ENCODE measurements at regions not wholly inside any gene's neighbourhood (a gene's known extent, or its start where the extent isn't known, plus 50 kb on each side); places are given as distances from the start of the nearest gene placed in this dataset.
"Not testable (repeated sequence)": the region's sequence is repeated elsewhere in the genome, so short reads cannot be mapped to it uniquely, and the experiment has no call there.

DNA sequence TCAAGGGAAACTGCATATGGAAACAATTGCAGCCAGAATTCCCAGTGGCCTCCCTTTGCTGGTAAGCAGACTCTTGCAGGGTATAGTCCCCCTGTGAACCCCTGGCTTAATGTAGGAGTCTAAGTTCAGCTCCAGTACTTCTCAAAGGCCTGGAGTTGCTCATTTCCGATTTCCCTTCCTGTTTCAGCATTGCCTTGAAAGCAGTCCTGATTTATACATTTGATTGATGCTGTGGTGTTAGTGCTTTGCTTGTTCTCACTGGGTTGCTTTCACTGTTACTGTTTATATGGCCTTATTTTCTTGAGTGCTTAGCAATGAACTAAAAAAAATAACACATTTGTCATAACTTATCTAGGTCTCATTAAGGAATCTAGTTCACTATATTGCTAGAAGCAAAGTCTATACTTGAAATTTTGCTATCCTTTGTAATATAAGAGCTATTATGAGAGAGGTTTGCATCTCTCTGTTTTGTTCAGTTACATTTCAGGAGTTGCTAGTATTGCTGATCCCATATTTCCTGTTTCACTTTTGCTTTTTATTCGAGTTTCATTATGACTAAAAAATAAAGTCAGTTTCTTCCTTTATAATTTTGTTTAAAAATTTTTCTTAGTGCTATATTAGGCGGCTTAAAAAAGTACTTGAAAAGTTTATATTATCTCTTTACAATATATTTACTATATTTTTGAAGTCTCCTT lies 122.4 kb upstream of the NMUR2 start:
- no peak for DNase-seq (ENCODE audit: low read depth)

DNA sequence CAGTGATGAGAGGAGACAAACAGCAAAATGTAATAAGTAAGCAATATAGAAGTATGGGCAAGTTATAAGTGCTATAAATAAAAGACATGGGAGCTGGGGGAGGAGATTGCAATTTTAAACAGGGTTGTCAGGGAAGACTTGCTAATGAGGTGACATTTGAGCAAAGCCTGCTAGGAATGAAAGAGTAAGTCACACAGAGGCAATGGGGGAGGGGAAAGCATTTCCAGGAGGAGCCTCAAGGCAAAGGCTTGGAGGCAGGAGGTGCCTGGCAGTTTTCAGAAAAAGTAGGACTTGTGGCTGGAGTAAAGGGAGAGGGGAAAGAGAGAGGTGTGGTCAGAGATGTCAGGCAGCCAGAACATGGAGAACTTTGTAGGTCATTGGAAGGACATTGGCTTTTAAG lies 124.4 kb upstream of the NMUR2 start:
- no peak for DNase-seq (ENCODE audit: low read depth)

DNA sequence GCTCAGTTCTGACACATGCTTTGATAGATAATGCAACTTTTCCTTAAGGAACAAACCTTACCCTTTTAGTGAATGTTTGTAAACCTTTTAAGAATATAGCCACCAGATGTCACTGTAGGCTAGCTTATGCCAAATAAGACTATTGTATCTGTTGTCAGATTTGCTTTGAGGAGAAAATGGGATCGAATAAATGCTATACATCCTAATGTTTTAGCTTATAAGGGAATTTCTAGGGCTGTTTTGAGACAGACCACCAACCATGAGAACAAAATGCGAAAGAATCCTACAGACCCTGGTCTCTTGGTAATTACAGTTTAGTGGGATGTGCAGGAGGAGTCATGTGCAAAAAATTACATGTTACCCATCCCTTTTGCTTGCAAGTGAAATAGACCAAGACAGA lies 127.6 kb upstream of the NMUR2 start:
- peak; percentile 21 for DNase-seq (ENCODE audit: low read depth)

DNA sequence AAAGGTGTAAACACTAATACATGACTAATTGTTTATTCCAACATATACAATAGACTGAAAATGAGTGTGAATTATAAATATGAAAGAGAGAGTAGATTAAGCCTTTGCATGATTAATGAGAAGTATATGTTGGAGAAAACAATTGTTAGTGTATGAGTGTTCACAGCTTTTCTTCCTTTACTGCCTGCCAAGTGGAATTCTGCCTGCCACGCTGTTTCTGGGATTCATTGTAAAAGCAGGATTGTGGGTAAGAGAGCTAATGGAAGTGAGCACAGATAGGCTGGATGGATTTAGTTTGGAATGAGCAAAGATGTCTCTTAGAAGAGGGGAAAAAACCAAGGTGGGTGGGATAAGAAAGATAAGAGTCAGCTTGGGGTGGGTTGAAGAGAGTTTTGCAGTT lies 129.6 kb upstream of the NMUR2 start:
- DNase-seq (ENCODE audit: low read depth), result no peak

DNA sequence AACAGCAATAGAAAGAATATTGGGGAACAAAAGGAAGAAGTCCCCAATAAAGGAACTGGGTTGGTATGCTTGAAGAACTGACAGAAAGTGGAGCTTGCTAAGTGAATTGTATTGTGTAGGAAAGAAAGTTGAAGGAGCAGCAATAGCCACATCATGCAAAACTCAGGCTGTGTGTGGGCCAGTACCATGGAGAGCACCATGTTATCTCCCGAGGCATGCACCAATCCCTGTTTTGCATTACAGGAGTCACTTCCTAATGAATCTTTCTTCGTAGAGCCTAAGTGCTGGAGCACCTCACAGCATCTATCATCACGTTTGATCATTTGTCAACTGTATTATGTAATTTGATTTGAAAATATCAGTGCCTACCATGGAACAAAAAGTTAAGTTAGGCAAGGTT lies 137.7 kb upstream of the NMUR2 start:
- peak; percentile 37 for DNase-seq (ENCODE audit: low read depth)

GRCh38 chr5:152546493-152546892 lies 141.4 kb upstream of the NMUR2 start:
- DNase-seq (ENCODE audit: low read depth), result peak; percentile 21

DNA sequence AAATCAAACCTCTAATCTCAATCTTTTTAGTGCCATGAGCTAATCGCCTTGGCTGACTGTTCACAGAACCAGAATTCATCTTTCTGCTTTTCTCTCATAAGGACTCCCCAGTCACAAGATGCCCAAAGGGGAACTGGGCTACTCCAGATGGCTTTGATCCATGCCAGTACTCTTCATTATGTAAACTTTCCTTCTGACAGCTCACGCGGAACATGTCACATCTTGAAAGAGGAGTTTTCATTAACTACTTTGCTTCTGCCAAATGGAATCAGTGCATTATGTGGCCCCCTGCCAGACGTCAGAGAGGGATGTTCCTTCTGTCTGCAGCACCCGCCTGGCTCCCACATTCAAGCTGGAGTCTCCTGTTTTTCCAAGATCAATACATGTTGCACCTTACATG lies 142.1 kb upstream of the NMUR2 start:
- no peak for DNase-seq (ENCODE audit: low read depth)

- DNase-seq (ENCODE audit: low read depth), result no peak
These were observed 144.6 kb upstream of the NMUR2 start for GRCh38 chr5:152549709-152550108.

DNA sequence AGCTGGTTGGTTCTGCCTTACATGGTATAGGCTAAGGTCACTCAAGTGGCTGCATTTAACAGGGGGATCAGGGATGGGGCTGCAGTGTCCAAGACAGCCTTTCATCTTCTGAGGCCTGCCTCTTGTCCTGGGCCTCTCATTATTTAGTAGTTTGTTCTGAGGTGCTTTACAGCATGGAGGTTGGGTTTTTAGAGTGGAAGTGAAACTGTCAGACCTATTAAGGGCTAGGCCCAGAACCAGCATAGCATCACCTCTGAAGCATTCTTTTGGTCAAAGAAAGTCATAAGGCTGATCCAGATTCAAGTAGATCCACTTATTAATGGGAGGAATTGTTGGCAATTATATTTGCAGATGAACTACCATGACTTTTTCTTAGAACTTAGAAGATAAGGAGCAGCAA lies 146.0 kb upstream of the NMUR2 start:
- DNase-seq (ENCODE audit: low read depth), result no peak

- no peak for DNase-seq (ENCODE audit: low read depth)
These were observed 151.7 kb upstream of the NMUR2 start for GRCh38 chr5:152556784-152557183.

- DNase-seq (ENCODE audit: low read depth), result peak; percentile 46
These were observed 155.5 kb upstream of the NMUR2 start for GRCh38 chr5:152560512-152561137.

- DNase-seq (ENCODE audit: low read depth), result no peak
These were observed 162.9 kb upstream of the NMUR2 start for GRCh38 chr5:152568016-152568415.

DNA sequence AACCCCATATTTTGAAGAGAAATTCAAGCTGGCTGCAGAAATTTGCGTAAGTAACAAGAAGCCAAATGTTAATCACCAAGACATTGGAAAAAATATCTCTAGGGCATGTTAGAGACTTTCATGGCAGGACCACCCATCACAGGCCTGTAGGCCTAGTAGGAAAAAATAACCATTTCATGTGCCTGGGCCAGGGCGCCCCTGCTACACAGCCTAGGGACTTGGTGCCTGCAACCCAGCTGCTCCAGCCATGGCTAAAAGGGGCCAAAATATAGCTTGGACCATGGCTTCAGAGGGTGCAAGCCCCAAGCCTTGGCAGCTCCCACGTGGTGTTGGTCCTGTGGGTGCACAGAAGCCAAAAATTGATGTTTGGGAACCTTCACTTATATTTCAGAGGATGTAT lies 167.7 kb upstream of the NMUR2 start:
- no peak for DNase-seq (ENCODE audit: low read depth)

DNA sequence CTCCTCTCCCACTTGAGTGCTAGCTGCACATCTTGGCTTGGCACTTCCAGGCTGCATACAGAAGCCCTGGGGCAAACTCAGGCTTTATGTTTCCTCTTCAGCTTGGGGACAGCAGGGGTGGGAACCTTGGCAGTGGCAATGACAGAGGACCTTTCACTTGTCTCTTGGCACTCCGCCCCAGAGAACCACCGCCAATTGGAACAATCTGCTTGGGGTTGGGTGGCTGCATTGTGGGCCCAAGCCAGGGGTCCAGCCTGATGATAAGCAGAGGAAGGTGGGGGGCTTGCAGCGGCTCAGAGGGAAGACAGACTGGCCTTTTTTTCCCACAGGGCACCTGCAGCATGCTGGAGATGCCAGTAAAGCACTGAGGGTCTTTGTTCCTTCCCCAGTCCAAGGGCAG lies 179.0 kb upstream of the NMUR2 start:
- DNase-seq (ENCODE audit: low read depth), result no peak

DNA sequence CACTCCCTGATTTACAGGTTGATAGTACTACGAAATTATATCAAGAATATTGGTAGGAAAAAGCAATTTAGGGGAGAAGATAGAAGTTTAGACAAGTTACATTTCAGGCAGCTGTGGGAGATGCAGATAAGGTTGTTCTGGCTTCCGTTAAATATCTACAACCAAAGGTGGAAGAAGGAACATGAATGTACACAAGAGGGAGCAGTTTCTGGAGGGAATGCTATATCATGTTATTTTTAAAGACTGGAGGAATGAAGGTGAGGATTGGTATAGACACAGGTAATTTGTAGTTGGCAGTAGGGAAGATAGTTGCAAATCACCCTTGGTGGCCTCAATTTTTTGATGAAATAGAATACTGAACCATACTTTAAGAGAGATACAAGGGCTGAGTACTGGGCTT lies 187.3 kb upstream of the NMUR2 start:
- no peak for DNase-seq (ENCODE audit: low read depth)

DNA sequence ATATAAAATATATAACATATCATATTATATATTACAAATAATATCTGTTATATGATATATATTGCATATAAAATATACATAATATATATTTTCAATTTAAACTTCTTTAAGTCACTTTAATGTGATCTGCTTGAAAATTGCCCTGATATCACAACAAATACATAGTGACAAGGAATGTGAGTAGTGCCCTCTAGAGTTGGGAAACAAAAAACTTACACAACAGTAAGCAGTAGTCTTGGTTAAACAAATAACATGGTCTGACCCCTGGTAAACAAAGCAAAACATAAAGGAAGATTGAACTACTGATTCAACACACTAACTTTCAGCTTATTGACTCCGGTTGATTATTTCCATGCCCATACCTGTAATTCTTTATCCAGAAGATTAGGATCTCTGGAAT lies 188.3 kb upstream of the NMUR2 start:
- no peak for DNase-seq (ENCODE audit: low read depth)

GRCh38 chr5:152595405-152595804 lies 190.3 kb upstream of the NMUR2 start:
- no peak for DNase-seq (ENCODE audit: low read depth)

- no peak for DNase-seq (ENCODE audit: low read depth)
These were observed 194.0 kb upstream of the NMUR2 start for GRCh38 chr5:152599096-152599495.

GRCh38 chr5:152601806-152602732 lies 197.0 kb upstream of the NMUR2 start:
- no peak for DNase-seq (ENCODE audit: low read depth)

DNA sequence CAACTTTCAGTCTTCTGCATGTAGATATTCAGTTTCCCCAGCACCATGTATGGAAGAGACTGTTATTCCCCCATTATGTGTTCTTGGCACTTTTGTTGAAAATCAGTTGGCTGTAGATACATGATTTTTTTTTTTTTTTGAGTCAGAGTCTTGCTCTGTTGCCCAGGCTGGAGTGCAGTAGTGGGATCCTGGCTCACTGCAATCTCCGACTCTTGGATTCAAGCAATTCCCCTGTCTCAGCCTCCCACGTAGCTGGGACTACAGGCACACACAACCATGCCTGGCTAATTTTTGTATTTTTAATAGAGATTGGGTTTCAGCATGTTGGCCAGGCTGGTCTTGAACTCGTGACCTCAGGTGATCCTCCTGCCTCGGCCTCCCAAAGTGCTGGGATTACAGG lies 201.0 kb upstream of the NMUR2 start:
- DNase-seq (ENCODE audit: low read depth), result not testable (repeated sequence)

DNA sequence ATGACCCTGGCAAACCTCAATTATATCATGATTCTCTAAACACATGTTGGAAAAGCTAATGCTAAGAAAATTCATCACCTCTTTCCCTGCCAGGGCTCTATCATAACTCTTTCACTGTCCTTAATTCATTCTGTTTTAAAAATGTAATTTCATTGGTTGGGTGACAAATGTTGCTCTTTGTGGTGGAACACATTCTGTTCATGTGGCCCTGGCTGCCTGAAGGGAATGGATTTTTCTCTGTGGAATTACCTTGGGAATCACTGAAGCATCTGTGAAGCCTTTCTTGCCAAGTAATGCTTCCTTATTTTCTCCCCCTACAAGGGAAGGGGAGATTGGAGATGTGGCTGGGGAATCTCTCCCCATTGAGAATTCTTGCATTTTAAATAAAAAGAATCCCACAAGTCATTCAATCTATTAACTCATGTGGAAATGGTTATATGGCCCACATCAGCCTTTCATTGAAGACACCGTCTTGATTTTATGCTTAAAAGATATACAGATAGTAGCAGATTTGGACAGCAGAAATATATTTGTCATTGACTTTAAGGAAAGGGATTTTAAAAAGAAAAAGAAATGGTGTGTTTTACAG lies 201.8 kb upstream of the NMUR2 start:
- no peak for DNase-seq (ENCODE audit: low read depth)
